NCI-H2196 treated with DMSO at 0.1 percent for 48 hours (cell line): ENCODE measurements at regions not wholly inside any gene's neighbourhood (a gene's known extent, or its start where the extent isn't known, plus 50 kb on each side); places are given as distances from the start of the nearest gene placed in this dataset.
"Not testable (repeated sequence)": the region's sequence is repeated elsewhere in the genome, so short reads cannot be mapped to it uniquely, and the experiment has no call there.

Experiments
- DNase-seq: peaks from one replicate; lab custom pipeline; 2025; ENCODE audit not compliant: unreplicated experiment; lab: John Stamatoyannopoulos, UW

GRCh38 chr1:82073659-82074058, 272.9 kb downstream of the ADGRL2 start:
- no peak for DNase-seq

DNA sequence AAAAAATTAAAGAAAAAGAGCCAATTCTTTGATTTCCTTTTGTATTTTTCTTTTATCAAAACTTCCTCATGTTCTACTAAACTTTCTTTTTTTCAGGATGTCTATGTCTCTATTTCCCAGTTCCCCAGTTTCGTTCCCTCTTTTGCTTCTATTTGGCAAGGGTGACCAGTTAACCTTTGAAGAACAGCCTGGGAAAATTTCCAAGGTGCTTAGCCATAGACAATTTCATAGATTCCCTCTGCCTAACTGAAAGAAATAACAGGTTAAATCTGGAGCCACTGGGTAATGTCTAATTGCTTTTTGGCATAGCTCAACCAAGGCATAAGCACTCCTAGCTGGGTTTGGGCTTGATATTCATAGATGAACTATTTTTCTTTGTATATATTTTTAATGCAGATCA, 272.3 kb downstream of the ADGRL2 start:
- no peak for DNase-seq

GRCh38 chr1:82065916-82066315, 265.2 kb downstream of the ADGRL2 start:
- no peak for DNase-seq

- no peak for DNase-seq
Observed at GRCh38 chr1:82064691-82065090, 264.0 kb downstream of the ADGRL2 start.

- no peak for DNase-seq
Observed at GRCh38 chr1:82062206-82062605, 261.5 kb downstream of the ADGRL2 start.

- DNase-seq = no peak
Observed at GRCh38 chr1:82059959-82060358, 259.2 kb downstream of the ADGRL2 start.

DNA sequence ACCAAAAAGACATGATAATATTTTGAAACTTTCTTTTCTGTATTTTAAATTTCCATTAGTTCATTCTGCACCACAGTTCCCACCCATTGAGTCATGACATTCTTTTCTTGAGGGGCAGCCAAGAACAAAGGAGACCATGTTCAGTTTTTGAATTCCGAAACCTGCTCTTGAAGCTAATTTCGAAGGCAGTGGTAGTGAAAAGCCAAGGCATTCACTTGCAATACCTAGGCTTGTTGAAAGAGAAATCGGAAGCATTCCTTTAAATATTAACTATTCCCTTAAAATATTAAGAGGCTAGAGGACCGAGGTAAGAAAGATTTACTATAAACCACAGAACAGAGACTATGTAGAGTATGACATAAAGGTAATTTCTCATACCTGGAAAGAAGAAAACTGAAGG, 256.3 kb downstream of the ADGRL2 start:
- DNase-seq = no peak

DNA sequence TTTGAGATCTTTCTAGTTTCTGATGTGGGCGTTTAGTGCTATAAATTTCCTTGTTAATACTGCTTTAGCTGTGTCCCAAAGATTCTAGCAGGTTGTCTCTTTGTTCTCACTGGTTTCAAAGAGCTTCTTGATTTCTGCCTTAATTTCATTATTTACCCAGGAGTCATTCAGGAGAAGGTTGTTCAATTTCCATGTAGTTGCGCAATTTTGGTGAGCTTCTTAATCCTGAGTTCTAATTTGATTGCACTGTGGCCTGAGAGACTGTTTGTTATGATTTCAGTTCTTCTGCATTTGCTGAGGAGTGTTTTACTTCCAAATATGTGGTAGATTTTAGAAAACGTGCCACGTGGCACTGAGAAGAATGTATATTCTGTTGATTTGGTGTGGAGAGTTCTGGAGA, 254.6 kb downstream of the ADGRL2 start:
- DNase-seq = not testable (repeated sequence)

- DNase-seq = no peak
Observed at GRCh38 chr1:82052563-82052962, 251.8 kb downstream of the ADGRL2 start.

- no peak for DNase-seq
Observed at GRCh38 chr1:82048596-82048995, 247.9 kb downstream of the ADGRL2 start.

DNA sequence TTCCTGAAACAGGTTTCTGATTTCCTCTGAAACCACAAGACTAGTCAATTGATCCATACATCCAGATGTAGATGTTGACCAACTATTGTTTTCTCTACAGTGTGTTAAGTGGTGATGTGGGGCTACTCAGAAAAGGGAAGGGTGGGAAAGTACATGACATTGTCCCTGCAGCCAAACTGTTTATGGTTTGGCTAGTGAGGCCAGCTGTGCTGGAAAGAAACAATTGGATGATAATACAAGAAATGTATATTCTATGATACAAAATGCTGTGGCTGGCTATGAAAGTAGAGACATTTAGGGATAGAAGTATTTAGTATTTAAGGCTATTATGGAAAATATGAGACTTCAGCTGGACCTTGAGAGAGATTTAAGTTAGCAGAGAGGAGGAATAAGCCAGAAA, 244.5 kb downstream of the ADGRL2 start:
- DNase-seq = no peak

DNA sequence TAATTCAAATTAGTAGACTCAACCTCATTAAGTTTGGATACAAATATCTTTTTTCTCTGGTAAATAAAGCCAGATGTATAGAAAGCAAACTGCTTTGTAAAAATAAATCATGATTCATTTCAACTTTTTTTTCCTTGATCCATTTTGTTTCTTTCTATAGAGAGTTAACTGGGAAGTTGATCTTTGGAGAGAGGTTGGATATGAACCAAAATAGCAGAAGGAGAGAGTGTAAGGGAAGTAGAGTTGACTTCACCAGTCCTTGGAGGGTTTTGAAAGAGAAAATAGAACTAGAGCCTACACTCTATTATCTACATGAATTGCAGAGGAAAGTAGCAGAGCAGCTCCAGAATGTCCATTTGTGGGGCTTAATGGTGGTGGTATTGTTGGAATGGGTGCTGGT, 243.8 kb downstream of the ADGRL2 start:
- DNase-seq = no peak

GRCh38 chr1:82044111-82044510, 243.4 kb downstream of the ADGRL2 start:
- no peak for DNase-seq

GRCh38 chr1:82042306-82043060, 241.7 kb downstream of the ADGRL2 start:
- DNase-seq = no peak
